CD8-positive, alpha-beta memory T cell (primary cell): ENCODE measurements at regions not wholly inside any gene's neighbourhood (a gene's known extent, or its start where the extent isn't known, plus 50 kb on each side); places are given as distances from the start of the nearest gene placed in this dataset.

Experiments
- CTCF ChIA-PET: fragments of 350-600 bp; sonication (Branson Sonifier 250); formaldehyde crosslinking; loops from one replicate; lab custom pipeline; 2021; ENCODE audit warnings: antibody characterized with exemption; lab: Charles Lee
- POLR2A ChIA-PET: fragments of 350-600 bp; sonication (Branson Sonifier 250); formaldehyde crosslinking; loops from one replicate; lab custom pipeline; 2021; ENCODE audit warnings: antibody characterized with exemption; lab: Charles Lee
- DNase-seq, 5 donors: peaks; one replicate each; pipeline versions ENCODE4 v3.0.0 to v3.0.0-alpha.2; 2020 to 2022; ENCODE audit warnings: mixed read lengths in 1 of 5
- H3K27ac ChIP-seq: one replicate; pipeline ENCODE4 v1.7.0; 2013; ENCODE audit warnings: low read depth, mild to moderate bottlenecking, low read length, moderate library complexity
- H3K27me3 ChIP-seq: 2 replicates; pipeline ENCODE4 v1.7.0; 2013; ENCODE audit warnings: low read length, mild to moderate bottlenecking; ENCODE audit not compliant: insufficient read depth, poor library complexity, severe bottlenecking
- H3K36me3 ChIP-seq: 2 replicates; pipeline ENCODE4 v1.7.0; 2013; ENCODE audit warnings: mild to moderate bottlenecking, low read length, moderate library complexity; ENCODE audit not compliant: insufficient read depth
- H3K4me1 ChIP-seq: 2 replicates; pipeline ENCODE4 v1.7.0; 2013; ENCODE audit warnings: mild to moderate bottlenecking, low read length, moderate library complexity; ENCODE audit not compliant: insufficient read depth
- H3K4me3 ChIP-seq: 2 replicates; pipeline ENCODE4 v1.7.0; 2013; ENCODE audit warnings: mild to moderate bottlenecking, low read length
- H3K9me3 ChIP-seq: 2 replicates; pipeline ENCODE4 v1.7.0; 2013; ENCODE audit warnings: mild to moderate bottlenecking, low read length
- H3K27ac Mint-ChIP-seq, 8 donors: one replicate each; pipeline ENCODE4 v1.8.0; 2020 to 2021; ENCODE audit warnings: mixed read lengths in 8 of 8, mild to moderate bottlenecking in 6 of 8, inconsistent platforms in 3 of 8, moderate library complexity in 3 of 8
- H3K27me3 Mint-ChIP-seq, 2 donors: one replicate each; pipeline ENCODE4 v1.8.0; 2020 to 2021; ENCODE audit warnings: mixed read lengths in 2 of 2, mild to moderate bottlenecking in 1 of 2, moderate library complexity in 1 of 2
- H3K36me3 Mint-ChIP-seq, 3 donors: one replicate each; pipeline ENCODE4 v1.8.0; 2020 to 2021; ENCODE audit warnings: mixed read lengths in 3 of 3, inconsistent platforms in 1 of 3, mild to moderate bottlenecking in 1 of 3
- H3K4me1 Mint-ChIP-seq, 3 donors: one replicate each; pipeline ENCODE4 v1.8.0; 2020 to 2021; ENCODE audit warnings: mixed read lengths in 3 of 3, inconsistent platforms in 1 of 3, mild to moderate bottlenecking in 1 of 3
- H3K4me3 Mint-ChIP-seq, 7 donors: one replicate each; pipeline ENCODE4 v1.8.0; 2020 to 2021; ENCODE audit warnings: mixed read lengths in 7 of 7, mild to moderate bottlenecking in 6 of 7, moderate library complexity in 4 of 7, inconsistent platforms in 2 of 7
- H3K9me3 Mint-ChIP-seq, 5 donors: one replicate each; pipeline ENCODE4 v1.8.0; 2020 to 2022; ENCODE audit warnings: mixed read lengths in 5 of 5, mild to moderate bottlenecking in 3 of 5, moderate library complexity in 2 of 5, inconsistent platforms in 1 of 5

GRCh38 chr13:30107521-30108136 is 199.7 kb downstream of the KATNAL1 start:
- Mint-ChIP-seq H3K27me3 (peaks cover 0 to 9% of the 10 kb centered on the region in 2 donors), H3K4me3 (no peak overlapping the region), H3K9me3 (no peaks in the 10 kb centered on the region), H3K36me3 (no peaks in the 10 kb centered on the region), H3K27ac (no peak overlapping the region), H3K4me1 (peaks cover 1 to 6% (median 5%) of the 10 kb centered on the region in 3 donors)
- Histone ChIP-seq H3K36me3 (no peaks in the 10 kb centered on the region), H3K27me3 (no peaks in the 10 kb centered on the region), H3K9me3 (no peaks in the 10 kb centered on the region), H3K4me1 (peaks cover 3% of the 10 kb centered on the region), H3K27ac (no peak overlapping the region), H3K4me3 (no peak overlapping the region)
- DNase-seq: no peak
- ChIA-PET POLR2A (no interaction called here), CTCF (interaction anchor here (1.2 to 10.2 kb wide), 2 partner anchors 257 to 335 kb away, joined by 3 to 193 read pairs; partner anchors contain the start of gene UBL3)

- POLR2A ChIA-PET: no interaction called here
- Mint-ChIP-seq H3K27me3 (peaks cover 0 to 12% of the 10 kb centered on the region in 2 donors), H3K4me1 (peaks cover 0 to under 1% (median 0%) of the 10 kb centered on the region in 3 donors), H3K36me3 (peaks cover 0 to 1% (median 0%) of the 10 kb centered on the region in 3 donors), H3K9me3 (no peaks in the 10 kb centered on the region), H3K27ac (no peak overlapping the region), H3K4me3 (no peak overlapping the region)
- Histone ChIP-seq H3K9me3 (no peaks in the 10 kb centered on the region), H3K27me3 (no peaks in the 10 kb centered on the region), H3K4me1 (no peaks in the 10 kb centered on the region), H3K4me3 (no peak overlapping the region), H3K27ac (no peak overlapping the region), H3K36me3 (no peaks in the 10 kb centered on the region)
- DNase-seq: no peak
- CTCF ChIA-PET: interaction anchor here (1.2 kb wide), 1 partner anchor 257 kb away, joined by 3 read pairs; the partner anchor contains the start of gene UBL3
Observed at GRCh38 chr13:30107121-30107520, 200.2 kb downstream of the KATNAL1 start.

DNA sequence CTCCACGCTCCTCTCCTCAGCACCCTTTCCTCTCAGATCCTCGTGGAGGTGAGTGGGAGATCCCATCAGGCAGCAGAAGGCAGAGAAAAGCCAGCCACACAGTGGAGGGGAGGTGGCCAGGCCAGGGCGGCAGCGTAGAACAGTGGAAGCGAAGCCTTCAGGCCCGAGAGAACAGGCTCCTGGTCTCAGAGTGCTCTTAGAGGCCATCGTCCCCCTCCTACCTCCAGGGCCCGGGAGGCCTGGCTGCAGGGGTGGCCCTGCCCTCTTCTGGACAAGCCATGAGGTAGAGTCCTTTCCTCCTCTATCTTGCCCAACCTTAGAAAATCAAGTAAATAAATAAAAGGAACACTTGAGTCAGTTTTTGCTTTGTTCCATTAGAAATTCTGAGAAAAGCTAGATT is 202.0 kb downstream of the KATNAL1 start:
- ChIA-PET CTCF (interaction anchor here (0.8 to 1.9 kb wide), 3 partner anchors 10 to 321 kb away, joined by 3 to 5 read pairs (median 4); no protein-coding TSS in a partner anchor), POLR2A (no interaction called here)
- Mint-ChIP-seq H3K4me1 (no peaks in the 10 kb centered on the region), H3K4me3 (no peak overlapping the region), H3K27ac (no peak overlapping the region), H3K27me3 (peaks cover 0 to 12% of the 10 kb centered on the region in 2 donors), H3K36me3 (peaks cover 0 to 1% (median 0%) of the 10 kb centered on the region in 3 donors), H3K9me3 (no peaks in the 10 kb centered on the region)
- Histone ChIP-seq H3K36me3 (no peaks in the 10 kb centered on the region), H3K4me1 (no peaks in the 10 kb centered on the region), H3K4me3 (no peak overlapping the region), H3K9me3 (no peaks in the 10 kb centered on the region), H3K27me3 (no peaks in the 10 kb centered on the region), H3K27ac (no peak overlapping the region)
- DNase-seq: no peak

DNA sequence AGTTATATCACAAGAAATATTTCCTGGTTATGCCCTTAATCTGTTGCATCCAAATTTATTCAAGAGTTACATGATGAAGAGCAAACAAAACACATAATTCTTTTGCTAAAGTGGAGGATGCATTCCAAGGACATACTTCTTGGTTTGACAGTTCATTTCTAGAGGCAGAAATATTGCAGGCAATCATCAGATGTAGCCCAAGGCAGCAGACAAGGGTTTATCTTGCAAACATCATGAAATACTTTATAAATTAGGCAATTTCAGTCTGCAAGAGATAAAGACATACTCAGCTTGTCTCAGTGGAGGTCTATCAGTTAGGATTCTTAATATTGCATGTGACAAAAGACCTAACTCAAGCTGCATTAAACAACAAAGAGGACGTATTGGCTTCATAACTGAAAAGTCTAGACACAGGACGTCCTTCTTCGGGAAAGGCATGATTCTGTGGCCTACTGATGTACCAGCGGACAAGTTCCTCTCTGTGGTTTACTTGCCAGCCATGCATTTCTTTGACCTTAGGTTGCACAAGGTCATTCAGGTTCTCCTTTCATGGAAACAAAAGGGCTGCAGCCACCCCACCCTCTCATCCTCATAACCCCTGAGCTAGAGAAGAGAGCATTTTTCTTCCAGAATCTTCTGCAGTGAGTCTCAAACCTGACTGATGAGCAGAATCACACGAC is 204.1 kb downstream of the KATNAL1 start:
- no peaks in the 10 kb centered on the region for H3K4me1 ChIP-seq
- Mint-ChIP-seq H3K4me3 (no peak overlapping the region), H3K36me3 (peaks cover 0 to 1% (median 0%) of the 10 kb centered on the region in 3 donors), H3K27ac (no peak overlapping the region), H3K4me1 (no peaks in the 10 kb centered on the region), H3K27me3 (peaks cover 3 to 15% of the 10 kb centered on the region in 2 donors), H3K9me3 (no peaks in the 10 kb centered on the region)
- H3K27ac ChIP-seq: no peak overlapping the region
- CTCF ChIA-PET: interaction anchor here (0.6 to 3.3 kb wide), 2 partner anchors 9 to 49 kb away, joined by 3 to 11 read pairs; no protein-coding TSS in a partner anchor
- H3K36me3 ChIP-seq: no peaks in the 10 kb centered on the region
- DNase-seq: no peak
- H3K4me3 ChIP-seq: no peak overlapping the region
- H3K9me3 ChIP-seq: no peaks in the 10 kb centered on the region
- no peaks in the 10 kb centered on the region for H3K27me3 ChIP-seq
- POLR2A ChIA-PET: no interaction called here

DNA sequence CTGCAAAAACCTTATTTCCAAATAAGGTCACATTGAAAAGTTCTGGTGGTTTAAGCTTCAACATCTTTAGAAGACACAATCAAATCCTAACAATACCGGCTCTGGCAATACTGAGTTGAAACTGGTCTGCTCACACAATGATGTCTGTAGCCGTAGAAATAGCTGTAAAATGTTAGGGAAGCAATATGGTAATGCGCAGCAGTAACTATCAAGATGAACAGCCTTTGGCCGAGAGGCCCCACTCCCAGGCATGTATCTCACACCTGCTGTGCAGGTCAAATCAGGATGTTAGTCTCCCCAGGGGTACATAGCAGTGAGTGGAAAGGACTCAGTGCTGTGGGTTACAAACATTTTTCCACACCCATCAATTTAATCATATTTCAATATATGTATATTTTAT is 207.1 kb downstream of the KATNAL1 start:
- H3K27ac Mint-ChIP-seq: peak overlapping the region in 1 of 8 donors; percentile 52
- ChIA-PET POLR2A (no interaction called here), CTCF (interaction anchor here (1.1 to 1.6 kb wide), 2 partner anchors 15 to 24 kb away, joined by 4 read pairs; no protein-coding TSS in a partner anchor)
- Histone ChIP-seq H3K27me3 (no peaks in the 10 kb centered on the region), H3K4me3 (no peak overlapping the region), H3K27ac (no peak overlapping the region), H3K4me1 (no peaks in the 10 kb centered on the region), H3K36me3 (no peaks in the 10 kb centered on the region), H3K9me3 (no peaks in the 10 kb centered on the region)
- no peaks in the 10 kb centered on the region for H3K9me3 Mint-ChIP-seq
- no peak for DNase-seq
- H3K27me3 Mint-ChIP-seq: peaks cover 7 to 17% of the 10 kb centered on the region in 2 donors
- H3K4me3 Mint-ChIP-seq: no peak overlapping the region
- H3K4me1 Mint-ChIP-seq: no peaks in the 10 kb centered on the region
- peaks cover 0 to 1% (median 0%) of the 10 kb centered on the region in 3 donors for H3K36me3 Mint-ChIP-seq

DNA sequence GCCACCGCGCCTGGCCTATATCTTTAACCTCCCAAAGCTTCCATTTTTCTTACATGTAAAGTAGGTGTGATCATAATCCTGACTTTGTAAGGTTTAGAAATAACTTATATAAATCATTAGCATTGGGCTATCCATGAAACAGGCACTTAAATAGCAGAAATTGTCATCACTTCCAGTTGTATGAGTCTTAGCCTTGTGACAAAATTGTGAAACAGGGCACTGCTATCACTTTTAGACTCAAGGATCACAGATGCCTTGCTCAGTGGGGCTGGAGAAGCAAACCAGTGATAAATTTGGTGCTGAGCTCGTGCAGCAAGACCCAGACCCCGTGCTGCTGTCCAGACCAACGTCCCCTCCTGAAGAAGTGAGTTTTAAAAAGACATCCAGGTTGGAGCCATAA is 209.7 kb downstream of the KATNAL1 start:
- ChIA-PET CTCF (interaction anchor here (0.6 kb wide), 1 partner anchor 321 kb away, joined by 3 read pairs; no protein-coding TSS in a partner anchor), POLR2A (no interaction called here)
- H3K27me3 ChIP-seq: no peaks in the 10 kb centered on the region
- Mint-ChIP-seq H3K27me3 (peaks cover 7 to 13% of the 10 kb centered on the region in 2 donors), H3K9me3 (no peaks in the 10 kb centered on the region), H3K4me3 (no peak overlapping the region), H3K4me1 (no peaks in the 10 kb centered on the region), H3K36me3 (peaks cover 0 to 1% (median 0%) of the 10 kb centered on the region in 3 donors), H3K27ac (no peak overlapping the region)
- no peak overlapping the region for H3K27ac ChIP-seq
- H3K4me1 ChIP-seq: no peaks in the 10 kb centered on the region
- no peak for DNase-seq
- H3K9me3 ChIP-seq: no peaks in the 10 kb centered on the region
- H3K4me3 ChIP-seq: no peak overlapping the region
- H3K36me3 ChIP-seq: no peaks in the 10 kb centered on the region

DNA sequence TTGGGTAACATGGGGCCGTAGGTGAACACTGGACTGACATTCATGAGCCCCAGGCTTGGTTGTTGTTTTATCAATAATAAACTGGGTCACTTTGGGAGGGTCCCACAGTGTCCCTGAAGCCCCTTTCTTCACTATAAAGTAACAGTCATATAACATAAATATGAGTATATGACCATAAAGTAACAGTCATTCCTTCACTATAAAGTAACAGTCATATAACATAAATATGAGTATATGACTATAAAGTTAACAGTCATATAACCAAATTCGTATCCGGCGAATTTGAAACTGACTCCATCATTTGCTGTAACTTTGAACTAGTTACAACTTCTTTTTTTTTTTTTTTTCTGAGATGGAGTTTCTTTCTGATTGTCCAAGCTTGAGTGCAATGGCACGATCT is 210.3 kb downstream of the KATNAL1 start:
- H3K4me1 ChIP-seq: no peaks in the 10 kb centered on the region
- H3K27me3 ChIP-seq: no peaks in the 10 kb centered on the region
- Mint-ChIP-seq H3K27me3 (peaks cover 7 to 8% of the 10 kb centered on the region in 2 donors), H3K4me1 (no peaks in the 10 kb centered on the region), H3K9me3 (no peaks in the 10 kb centered on the region), H3K4me3 (no peak overlapping the region), H3K27ac (peak overlapping the region in 1 of 8 donors; percentile 38), H3K36me3 (no peaks in the 10 kb centered on the region)
- no peak overlapping the region for H3K27ac ChIP-seq
- no peak for DNase-seq
- POLR2A ChIA-PET: no interaction called here
- H3K4me3 ChIP-seq: no peak overlapping the region
- no peaks in the 10 kb centered on the region for H3K9me3 ChIP-seq
- CTCF ChIA-PET: no interaction called here
- H3K36me3 ChIP-seq: no peaks in the 10 kb centered on the region

DNA sequence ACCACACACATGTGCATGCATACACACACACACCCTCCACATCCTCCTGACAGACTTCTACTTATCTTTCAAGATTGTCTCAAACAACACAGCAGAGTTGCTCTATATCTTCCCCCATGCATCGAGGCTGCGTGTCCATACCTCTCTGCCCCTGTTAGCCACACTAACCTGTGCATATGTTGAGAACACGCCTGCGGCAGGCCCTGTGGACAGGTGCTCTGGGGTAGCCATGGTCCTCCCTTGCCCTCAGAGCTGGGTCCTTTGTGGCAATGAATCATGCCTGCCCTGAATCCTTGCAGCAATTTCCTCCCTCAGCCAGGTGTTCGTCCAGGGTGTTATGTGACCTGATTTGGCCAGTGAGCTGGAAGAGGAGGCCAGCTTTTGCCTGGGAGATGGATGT is 213.3 kb downstream of the KATNAL1 start:
- Histone ChIP-seq H3K9me3 (no peaks in the 10 kb centered on the region), H3K4me1 (no peaks in the 10 kb centered on the region), H3K36me3 (no peaks in the 10 kb centered on the region), H3K4me3 (no peak overlapping the region), H3K27me3 (no peaks in the 10 kb centered on the region), H3K27ac (no peak overlapping the region)
- Mint-ChIP-seq H3K36me3 (no peaks in the 10 kb centered on the region), H3K27ac (peak overlapping the region in 1 of 8 donors; percentile 66), H3K4me3 (no peak overlapping the region), H3K4me1 (no peaks in the 10 kb centered on the region), H3K9me3 (no peaks in the 10 kb centered on the region), H3K27me3 (peaks cover 7 to 8% of the 10 kb centered on the region in 2 donors)
- no peak for DNase-seq
- ChIA-PET POLR2A (no interaction called here), CTCF (interaction anchor here (1.0 kb wide), 1 partner anchor 170 kb away, joined by 3 read pairs; no protein-coding TSS in a partner anchor)
